ENCODE measurements at regions not wholly inside any gene's neighbourhood (a gene's known extent, or its start where the extent isn't known, plus 50 kb on each side); places are given as distances from the start of the nearest gene placed in this dataset.

DNA sequence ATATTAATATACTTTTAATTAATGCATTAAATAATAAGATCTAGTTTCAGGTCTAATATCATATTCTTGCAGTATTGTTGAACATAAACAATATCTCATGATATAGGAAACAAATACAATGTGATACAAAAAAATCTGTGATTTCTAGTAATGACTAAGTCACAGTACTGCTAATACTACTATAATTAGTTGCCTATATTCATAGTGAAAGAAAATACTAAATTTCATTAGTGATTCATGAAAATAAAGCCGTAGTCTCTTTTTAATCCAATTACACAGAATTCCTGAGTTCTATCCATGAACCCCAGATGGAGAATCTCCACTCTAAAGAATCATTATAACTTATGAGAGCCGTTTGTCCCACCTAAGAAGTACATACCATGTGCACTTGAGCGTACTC is 266.3 kb upstream of the ACVR2A start:
- Histone ChIP-seq H3K36me3 (ENCODE audit: low read depth) (no peaks in the 10 kb centered on the region), H3K4me1 (ENCODE audit: low read depth) (no peaks in the 10 kb centered on the region), H3K9me3 (no peaks in the 10 kb centered on the region), H3K4me3 (no peak overlapping the region)
- DNase-seq (no peak), ATAC-seq (no peak)
- TF ChIP-seq, protein P1, sequence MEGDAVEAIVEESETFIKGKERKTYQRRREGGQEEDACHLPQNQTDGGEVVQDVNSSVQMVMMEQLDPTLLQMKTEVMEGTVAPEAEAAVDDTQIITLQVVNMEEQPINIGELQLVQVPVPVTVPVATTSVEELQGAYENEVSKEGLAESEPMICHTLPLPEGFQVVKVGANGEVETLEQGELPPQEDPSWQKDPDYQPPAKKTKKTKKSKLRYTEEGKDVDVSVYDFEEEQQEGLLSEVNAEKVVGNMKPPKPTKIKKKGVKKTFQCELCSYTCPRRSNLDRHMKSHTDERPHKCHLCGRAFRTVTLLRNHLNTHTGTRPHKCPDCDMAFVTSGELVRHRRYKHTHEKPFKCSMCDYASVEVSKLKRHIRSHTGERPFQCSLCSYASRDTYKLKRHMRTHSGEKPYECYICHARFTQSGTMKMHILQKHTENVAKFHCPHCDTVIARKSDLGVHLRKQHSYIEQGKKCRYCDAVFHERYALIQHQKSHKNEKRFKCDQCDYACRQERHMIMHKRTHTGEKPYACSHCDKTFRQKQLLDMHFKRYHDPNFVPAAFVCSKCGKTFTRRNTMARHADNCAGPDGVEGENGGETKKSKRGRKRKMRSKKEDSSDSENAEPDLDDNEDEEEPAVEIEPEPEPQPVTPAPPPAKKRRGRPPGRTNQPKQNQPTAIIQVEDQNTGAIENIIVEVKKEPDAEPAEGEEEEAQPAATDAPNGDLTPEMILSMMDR (IDR thresholded peaks at IDR 0.05), result no peak
- intact Hi-C loops (cut with DNase I, micrococcal nuclease), result no loop called here

DNA sequence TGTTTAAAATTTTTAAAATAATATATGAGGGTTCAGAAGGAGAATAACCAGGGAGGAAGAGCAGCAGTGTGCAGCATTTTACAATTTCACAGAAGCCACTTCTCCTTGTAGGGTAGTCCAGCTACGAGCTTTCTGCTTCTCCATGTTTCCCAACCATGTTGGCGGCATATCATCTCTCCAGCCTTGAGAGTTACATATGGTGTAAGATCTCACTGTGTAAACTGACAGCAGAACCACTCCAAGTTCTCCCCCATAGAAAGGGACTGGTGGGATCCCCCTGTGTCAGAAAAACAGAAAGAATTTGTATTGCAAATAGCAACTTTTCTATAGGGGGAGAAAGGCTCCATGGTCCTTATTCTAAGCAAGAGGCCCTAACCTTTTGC is 266.8 kb upstream of the ACVR2A start:
- TF ChIP-seq, protein P1 (IDR thresholded peaks at IDR 0.05), result no peak
- H3K4me3 ChIP-seq, result no peak overlapping the region
- no peaks in the 10 kb centered on the region for H3K36me3 ChIP-seq (ENCODE audit: low read depth)
- ATAC-seq (no peak), DNase-seq (no peak)
- intact Hi-C loops (cut with DNase I, micrococcal nuclease), result no loop called here
- H3K4me1 ChIP-seq (ENCODE audit: low read depth), result no peaks in the 10 kb centered on the region
- no peaks in the 10 kb centered on the region for H3K9me3 ChIP-seq

DNA sequence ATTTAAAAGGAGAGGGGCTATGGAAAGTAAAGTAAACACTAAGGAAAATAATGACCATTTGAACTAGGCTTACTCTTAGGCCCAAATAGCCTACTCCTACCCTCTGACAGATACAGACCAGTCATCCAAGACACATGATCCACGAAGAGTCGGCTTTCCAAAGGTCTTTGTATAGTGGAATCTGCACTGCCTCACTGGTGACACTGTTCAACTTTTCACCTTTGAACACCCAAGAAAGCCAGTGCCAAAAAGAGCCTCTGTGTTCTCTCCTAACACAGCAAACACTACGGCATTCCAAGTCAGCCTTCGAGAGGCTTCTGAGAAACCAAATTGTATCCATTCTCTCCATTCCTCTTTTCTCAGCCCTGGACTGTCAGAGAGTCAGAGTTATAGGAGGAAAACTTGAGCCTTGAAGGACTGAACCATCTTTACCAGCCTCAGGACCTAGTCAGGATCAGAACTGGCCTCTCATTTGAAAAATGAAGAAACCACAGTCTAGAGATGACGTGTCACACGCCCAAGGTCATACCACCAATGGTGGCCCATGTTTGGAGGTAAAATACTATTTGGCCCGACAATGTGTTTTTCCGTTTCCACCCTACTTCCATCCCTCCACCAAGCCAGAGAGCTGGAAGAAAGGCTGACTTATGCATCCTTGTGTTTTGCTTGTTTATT is 267.4 kb upstream of the ACVR2A start:
- no peaks in the 10 kb centered on the region for H3K36me3 ChIP-seq (ENCODE audit: low read depth)
- intact Hi-C loops (cut with DNase I, micrococcal nuclease), result no loop called here
- no peak overlapping the region for H3K4me3 ChIP-seq
- ATAC-seq (no peak), DNase-seq (no peak)
- no peaks in the 10 kb centered on the region for H3K9me3 ChIP-seq
- TF ChIP-seq, protein P1 (IDR thresholded peaks at IDR 0.05), result no peak
- H3K4me1 ChIP-seq (ENCODE audit: low read depth), result no peaks in the 10 kb centered on the region

DNA sequence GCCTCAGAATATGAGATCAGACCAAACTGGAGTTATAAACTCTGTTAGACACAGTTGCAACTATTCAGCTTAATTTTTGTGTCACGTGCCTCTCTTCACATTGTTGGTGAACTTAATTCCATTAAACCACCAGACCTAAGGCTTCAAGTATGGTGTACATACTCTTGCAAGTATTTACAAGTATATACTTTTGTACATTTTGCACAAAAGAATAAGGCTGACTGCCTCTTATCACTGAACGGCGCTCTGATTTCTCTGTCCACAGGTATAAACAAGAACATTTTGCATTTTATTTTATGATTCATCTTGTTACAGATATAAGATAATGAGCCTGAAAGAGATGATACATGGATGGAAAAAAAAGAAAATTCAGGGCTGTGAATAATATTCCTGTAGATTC is 269.7 kb upstream of the ACVR2A start:
- intact Hi-C loops (cut with DNase I, micrococcal nuclease), result no loop called here
- no peak for ATAC-seq
- H3K4me1 ChIP-seq (ENCODE audit: low read depth), result no peaks in the 10 kb centered on the region
- no peaks in the 10 kb centered on the region for H3K36me3 ChIP-seq (ENCODE audit: low read depth)
- DNase-seq, result no peak
- TF ChIP-seq, protein P1 (IDR thresholded peaks at IDR 0.05), result no peak
- H3K4me3 ChIP-seq, result no peak overlapping the region
- no peaks in the 10 kb centered on the region for H3K9me3 ChIP-seq

DNA sequence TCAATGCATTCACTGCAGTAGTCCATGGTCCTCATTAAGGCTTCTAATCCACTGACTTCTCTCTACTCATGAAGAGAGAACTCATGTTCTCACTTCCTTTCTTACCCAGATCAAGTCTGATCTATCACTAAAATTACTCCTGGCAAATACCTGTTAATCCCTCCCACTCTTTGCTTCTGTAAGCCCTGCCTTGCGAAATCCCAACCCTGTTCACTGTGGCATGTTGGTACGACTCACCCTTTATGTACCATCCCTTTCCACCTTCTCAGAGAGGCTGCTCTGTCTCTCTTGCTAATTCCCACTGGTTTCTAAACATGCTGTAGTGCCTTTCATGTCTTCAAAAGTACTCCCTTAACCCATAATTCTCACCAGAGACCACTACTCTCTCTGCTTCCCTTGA is 272.2 kb upstream of the ACVR2A start:
- ATAC-seq (no peak), DNase-seq (no peak)
- intact Hi-C loops (cut with DNase I, micrococcal nuclease), result no loop called here
- Histone ChIP-seq H3K36me3 (ENCODE audit: low read depth) (no peaks in the 10 kb centered on the region), H3K4me1 (ENCODE audit: low read depth) (no peaks in the 10 kb centered on the region), H3K9me3 (no peaks in the 10 kb centered on the region), H3K4me3 (no peak overlapping the region)
- TF ChIP-seq, protein P1 (IDR thresholded peaks at IDR 0.05), result no peak

DNA sequence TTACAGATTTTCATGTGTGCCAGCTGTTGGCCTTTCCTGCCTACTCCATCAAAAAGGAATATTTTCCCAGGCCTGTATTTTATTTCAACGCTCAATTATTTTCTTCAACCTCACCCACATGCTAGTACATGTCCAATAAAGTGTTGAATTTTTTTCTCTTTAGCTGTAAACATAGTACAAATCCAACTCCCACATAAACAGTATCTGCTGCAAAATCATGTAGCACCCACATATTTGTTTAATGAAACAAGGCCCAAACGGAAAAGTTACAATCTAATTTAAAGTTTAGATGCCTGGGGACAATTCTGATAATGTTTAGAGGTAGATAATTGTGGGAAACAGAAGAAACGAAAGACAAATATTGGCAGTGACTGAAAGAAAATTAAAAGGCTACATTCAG is 275.4 kb upstream of the ACVR2A start:
- no peak for DNase-seq

More for the DNA sequence above, 275.4 kb upstream of the ACVR2A start:
- TF ChIP-seq, protein P1 (IDR thresholded peaks at IDR 0.05), result no peak
- H3K4me3 ChIP-seq, result no peak overlapping the region
- no peaks in the 10 kb centered on the region for H3K9me3 ChIP-seq
- intact Hi-C loops (cut with DNase I, micrococcal nuclease), result no loop called here
- ATAC-seq, result no peak
- H3K36me3 ChIP-seq (ENCODE audit: low read depth), result no peaks in the 10 kb centered on the region
- H3K4me1 ChIP-seq (ENCODE audit: low read depth), result no peaks in the 10 kb centered on the region

Measured in mucosa of descending colon (tissue), 3 donors.